HCT116 (cell line): ENCODE measurements at regions not wholly inside any gene's neighbourhood (a gene's known extent, or its start where the extent isn't known, plus 50 kb on each side); places are given as distances from the start of the nearest gene placed in this dataset.

Experiments
- ATAC-seq: fragments of 200-7000 bp; cut with Tn5 transposase; 2 replicates; pipeline ENCODE4 v1.9.1; 2020; ENCODE audit warnings: mild to moderate bottlenecking, moderate library complexity
- BruUV-seq: library from RNA; stranded (reverse); fragments of 400-500 nt; replicated peaks from 2 replicates; lab custom pipeline; 2021; lab: Mats Ljungman, UMichigan
- CTCF ChIA-PET: fragments of 300-600 bp; sonication (Branson Sonifier 250); formaldehyde crosslinking; loops from one replicate; lab custom pipeline; 2021; ENCODE audit warnings: antibody characterized with exemption; lab: Charles Lee
- POLR2A ChIA-PET: fragments of 300-600, 350-600 bp; sonication (Branson Sonifier 250); formaldehyde crosslinking; loops from one replicate; lab custom pipeline; 2021; ENCODE audit warnings: antibody characterized with exemption; lab: Charles Lee
- RAD21 ChIA-PET, 2 experiments: fragments of 300-600 bp; sonication (Branson Sonifier 250); formaldehyde crosslinking; loops; one replicate each; lab custom pipeline; 2023; ENCODE audit warnings: low total read pairs in 2 of 2; ENCODE audit not compliant: uncharacterized antibody in 2 of 2, unreplicated experiment in 2 of 2, low non-redundant PET in 1 of 2; lab: Charles Lee
- DNase-seq: peaks from one replicate; pipeline ENCODE4 v3.0.0-alpha.2; 2010; ENCODE audit warnings: low read depth, low spot score
- H2AFZ ChIP-seq: fragments of 200-600 bp; shearing (Covaris generic), sonication (generic); 2 replicates; pipeline ENCODE4 v1.6.1; 2017; ENCODE audit warnings: low read depth, mixed run types, mixed read lengths, antibody characterized with exemption, low read length; ENCODE audit not compliant: poor library complexity, severe bottlenecking
- H3K27ac ChIP-seq: 2 replicates; pipeline ENCODE4 v1.5.1; 2012; ENCODE audit warnings: low read depth, low read length
- H3K27me3 ChIP-seq: fragments of 200-600 bp; sonication (generic); 2 replicates; pipeline ENCODE4 v1.6.1; 2016; ENCODE audit warnings: mixed run types, low read length, mixed read lengths; ENCODE audit not compliant: insufficient read depth
- H3K36me3 ChIP-seq, 2 experiments: fragments of 200-500 bp in 1 of 2; fragments of 200-600 bp in 1 of 2; sonication (Bioruptor generic) in 1 of 2; sonication (generic) in 1 of 2; 2 replicates each; pipeline versions ENCODE4 v1.5.1 to v1.6.1; 2014 to 2016; ENCODE audit warnings: low read length in 2 of 2, inconsistent platforms in 1 of 2, mixed read lengths in 1 of 2, mixed run types in 1 of 2; ENCODE audit not compliant: insufficient read depth in 2 of 2, control insufficient read depth in 1 of 2
- H3K4me1 ChIP-seq, 2 experiments: fragments of 200-600 bp in 1 of 2; sonication (generic) in 1 of 2; 2 replicates each; pipeline versions ENCODE4 v1.5.1 to v1.6.1; 2012 to 2017; ENCODE audit warnings: low read length in 2 of 2, inconsistent platforms in 1 of 2, mild to moderate bottlenecking in 1 of 2, mixed read lengths in 1 of 2, mixed run types in 1 of 2, moderate library complexity in 1 of 2; ENCODE audit not compliant: insufficient read depth in 2 of 2, control insufficient read depth in 1 of 2
- H3K4me2 ChIP-seq: fragments of 200-600 bp; sonication (generic); 2 replicates; pipeline ENCODE4 v1.6.1; 2017; ENCODE audit warnings: mixed run types, low read length, mixed read lengths
- H3K4me3 ChIP-seq, 2 experiments: fragments of 200-600 bp in 1 of 2; sonication (generic) in 1 of 2; replicated peaks in 1 of 2; 2 replicates each; pipeline ENCODE4 v1.5.1; 2011 to 2016; ENCODE audit warnings: low read length in 2 of 2, control low read depth in 1 of 2, low read depth in 1 of 2, mild to moderate bottlenecking in 1 of 2, mixed read lengths in 1 of 2, mixed run types in 1 of 2
- H3K79me2 ChIP-seq: fragments of 200-600 bp; sonication (generic); 2 replicates; pipeline ENCODE4 v1.6.1; 2017; ENCODE audit warnings: mild to moderate bottlenecking, mixed run types, low read length, moderate library complexity, mixed read lengths; ENCODE audit not compliant: insufficient read depth
- H3K9ac ChIP-seq: fragments of 200-600 bp; sonication (generic); 2 replicates; pipeline ENCODE4 v1.6.1; 2016; ENCODE audit warnings: low read length, mixed read lengths
- H3K9me2 ChIP-seq: fragments of 200-600 bp; sonication (generic), shearing (Covaris generic); 2 replicates; pipeline ENCODE4 v1.6.1; 2017; ENCODE audit warnings: mixed run types, mild to moderate bottlenecking, moderate library complexity; ENCODE audit not compliant: insufficient read depth
- H3K9me3 ChIP-seq, 2 experiments: fragments of 200-500 bp in 1 of 2; fragments of 200-600 bp in 1 of 2; sonication (Bioruptor generic) in 1 of 2; sonication (generic) in 1 of 2; 2 replicates each; pipeline ENCODE4 v1.6.1; 2014 to 2017; ENCODE audit warnings: low read length in 2 of 2, mixed read lengths in 2 of 2, inconsistent platforms in 1 of 2, low read depth in 1 of 2, mild to moderate bottlenecking in 1 of 2, mixed run types in 1 of 2, moderate library complexity in 1 of 2; ENCODE audit not compliant: control insufficient read depth in 1 of 2, insufficient read depth in 1 of 2
- H4K20me1 ChIP-seq: fragments of 200-600 bp; sonication (generic), shearing (Covaris generic); 2 replicates; pipeline ENCODE4 v1.6.1; 2017; ENCODE audit warnings: mixed run types, mild to moderate bottlenecking, moderate library complexity; ENCODE audit not compliant: insufficient read depth
- ATF3 ChIP-seq: IDR thresholded peaks from 2 replicates; pipeline ENCODE4 v1.6.1; 2012
- CBX3 ChIP-seq: IDR thresholded peaks from 2 replicates; pipeline ENCODE4 v1.6.1; 2012; ENCODE audit warnings: low read depth
- CEBPB ChIP-seq: IDR thresholded peaks from 2 replicates; pipeline ENCODE4 v1.6.1; 2012; ENCODE audit warnings: low read depth
- EGR1 ChIP-seq: IDR thresholded peaks from 2 replicates; pipeline ENCODE4 v1.6.1; 2012; ENCODE audit warnings: low read depth
- ELF1 ChIP-seq: IDR thresholded peaks from 2 replicates; pipeline ENCODE4 v1.6.1; 2012; ENCODE audit warnings: low read depth, borderline replicate concordance
- POLR2AphosphoS5 ChIP-seq: IDR thresholded peaks from 2 replicates; pipeline ENCODE4 v1.6.1; 2011; ENCODE audit warnings: mild to moderate bottlenecking, low read depth, low read length, moderate library complexity
- RAD21 ChIP-seq: IDR thresholded peaks from 2 replicates; pipeline ENCODE4 v1.6.1; 2012; ENCODE audit warnings: low read depth, mild to moderate bottlenecking
- REST ChIP-seq: IDR thresholded peaks from 2 replicates; pipeline ENCODE4 v1.6.1; 2012; ENCODE audit warnings: low read depth
- SIN3A ChIP-seq: IDR thresholded peaks from 2 replicates; pipeline ENCODE4 v1.6.1; 2012; ENCODE audit warnings: low read depth
- SP1 ChIP-seq: IDR thresholded peaks from 2 replicates; pipeline ENCODE4 v1.6.1; 2012; ENCODE audit warnings: low read depth
- SRF ChIP-seq: IDR thresholded peaks from 2 replicates; pipeline ENCODE4 v1.6.1; 2012; ENCODE audit warnings: low read depth
- YY1 ChIP-seq: IDR thresholded peaks from 2 replicates; pipeline ENCODE4 v1.6.1; 2011; ENCODE audit warnings: low read length, low read depth, moderate library complexity, mild to moderate bottlenecking; ENCODE audit not compliant: insufficient replicate concordance; ENCODE audit errors: extremely low read depth
- ZFX ChIP-seq: fragments of 450-650 bp; IDR thresholded peaks from 2 replicates; pipeline ENCODE4 v1.6.1; 2017
- ZNF274 ChIP-seq: fragments of 200-500 bp; sonication (Bioruptor generic); IDR thresholded peaks from 2 replicates; pipeline ENCODE4 v1.6.1; 2014; ENCODE audit warnings: mild to moderate bottlenecking, low read depth, low read length, inconsistent platforms
- intact Hi-C: fragments of 100-400 bp; cut with micrococcal nuclease; formaldehyde crosslinking; loops from 2 replicates; pipeline ENCODE4 v1.10.0; 2022

GRCh38 chr12:14273913-14274311, 91.6 kb upstream of the ATF7IP start:
- CTCF ChIA-PET, result no interaction called here
- BruUV-seq, result no TSS peak
- Histone ChIP-seq H3K9me3 (no peaks in the 10 kb centered on the region), H3K4me2 (no peak overlapping the region), H3K36me3 (no peaks in the 10 kb centered on the region), H3K4me3 (no peak overlapping the region), H3K4me1 (no peaks in the 10 kb centered on the region), H3K27ac (no peak overlapping the region), H3K79me2 (no peaks in the 10 kb centered on the region), H4K20me1 (no peaks in the 10 kb centered on the region)
- DNase-seq (no peak), ATAC-seq (no peak)
- POLR2A ChIA-PET, result no interaction called here
- RAD21 ChIA-PET, result no interaction called here
- intact Hi-C loops, result no loop called here
- TF ChIP-seq EGR1 (no peak), SRF (no peak), REST (no peak), POLR2AphosphoS5 (no peak), ZFX (no peak), CBX3 (no peak), RAD21 (no peak), ELF1 (no peak), SP1 (no peak), CEBPB (no peak), ZNF274 (no peak), SIN3A (no peak), ATF3 (no peak), YY1 (no peak)
- TF ChIP-seq, all 23 proteins: peak for 0
- no peak overlapping the region for H3K9ac ChIP-seq
- H3K27me3 ChIP-seq, result no peaks in the 10 kb centered on the region
- H3K9me2 ChIP-seq, result no peaks in the 10 kb centered on the region
- H2AFZ ChIP-seq, result no peak overlapping the region
